ENCODE measurements at regions not wholly inside any gene's neighbourhood (a gene's known extent, or its start where the extent isn't known, plus 50 kb on each side); places are given as distances from the start of the nearest gene placed in this dataset.

- TF ChIP-seq, protein P1, sequence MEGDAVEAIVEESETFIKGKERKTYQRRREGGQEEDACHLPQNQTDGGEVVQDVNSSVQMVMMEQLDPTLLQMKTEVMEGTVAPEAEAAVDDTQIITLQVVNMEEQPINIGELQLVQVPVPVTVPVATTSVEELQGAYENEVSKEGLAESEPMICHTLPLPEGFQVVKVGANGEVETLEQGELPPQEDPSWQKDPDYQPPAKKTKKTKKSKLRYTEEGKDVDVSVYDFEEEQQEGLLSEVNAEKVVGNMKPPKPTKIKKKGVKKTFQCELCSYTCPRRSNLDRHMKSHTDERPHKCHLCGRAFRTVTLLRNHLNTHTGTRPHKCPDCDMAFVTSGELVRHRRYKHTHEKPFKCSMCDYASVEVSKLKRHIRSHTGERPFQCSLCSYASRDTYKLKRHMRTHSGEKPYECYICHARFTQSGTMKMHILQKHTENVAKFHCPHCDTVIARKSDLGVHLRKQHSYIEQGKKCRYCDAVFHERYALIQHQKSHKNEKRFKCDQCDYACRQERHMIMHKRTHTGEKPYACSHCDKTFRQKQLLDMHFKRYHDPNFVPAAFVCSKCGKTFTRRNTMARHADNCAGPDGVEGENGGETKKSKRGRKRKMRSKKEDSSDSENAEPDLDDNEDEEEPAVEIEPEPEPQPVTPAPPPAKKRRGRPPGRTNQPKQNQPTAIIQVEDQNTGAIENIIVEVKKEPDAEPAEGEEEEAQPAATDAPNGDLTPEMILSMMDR (conservative IDR thresholded peaks at IDR 0.05), result no peak
- no peak for TF ChIP-seq ZFX (IDR thresholded peaks at IDR 0.05)
Measured at GRCh38 chr12:61891632-61892031, 368.6 kb upstream of the USP15 start.
